Body of pancreas (tissue), 4 donors: ENCODE measurements at regions not wholly inside any gene's neighbourhood (a gene's known extent, or its start where the extent isn't known, plus 50 kb on each side); places are given as distances from the start of the nearest gene placed in this dataset.

ENCODE experiments used
- CTCF ChIP-seq, 7 experiments: fragments of 450-650 bp in 4 of 7; fragments of 200-600 bp in 3 of 7; sonication (generic) in 3 of 7; IDR thresholded peaks; one replicate each; pipeline ENCODE4 v1.5.1; 2016 to 2019; ENCODE audit warnings: antibody characterized with exemption in 7 of 7
- POLR2A ChIP-seq, 3 donors: fragments of 450-650 bp; IDR thresholded peaks; one replicate each; pipeline ENCODE4 v1.6.1; 2016; ENCODE audit warnings: antibody characterized with exemption in 3 of 3, mild to moderate bottlenecking in 2 of 3

DNA sequence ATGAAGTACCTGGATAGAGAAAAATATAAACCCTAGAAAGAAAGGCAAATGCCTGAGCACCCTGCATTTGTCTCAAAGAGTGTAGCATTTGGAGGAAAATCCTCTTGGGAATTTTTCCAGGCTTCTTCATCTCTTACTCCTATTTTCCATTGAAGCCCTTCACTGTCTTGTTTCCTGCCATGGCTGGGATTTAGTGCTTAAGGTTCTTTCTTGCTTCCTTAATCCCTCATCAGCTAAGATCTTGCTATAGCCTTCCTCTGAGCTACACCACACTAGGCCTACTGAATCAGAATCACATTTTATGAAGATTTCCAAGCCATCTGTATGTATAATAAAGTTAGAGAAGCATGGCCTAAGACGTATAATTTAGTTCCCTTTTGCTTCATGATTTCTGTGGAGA is 97.5 kb upstream of the PHYHIPL start:
- no peak for TF ChIP-seq CTCF (IDR thresholded peaks at IDR 0.05)
- TF ChIP-seq POLR2A (IDR thresholded peaks at IDR 0.05), result no peak
